ENCODE measurements at regions not wholly inside any gene's neighbourhood (a gene's known extent, or its start where the extent isn't known, plus 50 kb on each side); places are given as distances from the start of the nearest gene placed in this dataset.

DNA sequence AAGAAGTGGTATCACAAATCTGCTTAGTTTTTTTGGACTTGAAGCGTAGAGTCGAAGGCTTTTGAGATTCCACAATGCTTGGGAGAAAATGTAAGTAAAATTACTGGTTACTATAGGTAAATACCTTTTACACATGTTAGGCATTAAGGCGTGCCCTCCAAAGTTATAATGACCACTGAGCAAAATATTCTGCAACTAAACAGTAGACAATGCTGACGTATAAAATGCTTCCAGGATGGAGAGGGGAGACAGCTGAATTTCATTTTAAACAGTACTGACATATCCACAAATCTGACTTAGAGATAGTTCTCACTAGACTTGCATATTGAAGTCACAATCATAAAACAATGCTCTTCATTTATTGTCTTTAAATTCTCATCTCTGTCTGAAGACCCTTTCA lies 144.5 kb upstream of the DCN start:
- no peak for DNase-seq

DNA sequence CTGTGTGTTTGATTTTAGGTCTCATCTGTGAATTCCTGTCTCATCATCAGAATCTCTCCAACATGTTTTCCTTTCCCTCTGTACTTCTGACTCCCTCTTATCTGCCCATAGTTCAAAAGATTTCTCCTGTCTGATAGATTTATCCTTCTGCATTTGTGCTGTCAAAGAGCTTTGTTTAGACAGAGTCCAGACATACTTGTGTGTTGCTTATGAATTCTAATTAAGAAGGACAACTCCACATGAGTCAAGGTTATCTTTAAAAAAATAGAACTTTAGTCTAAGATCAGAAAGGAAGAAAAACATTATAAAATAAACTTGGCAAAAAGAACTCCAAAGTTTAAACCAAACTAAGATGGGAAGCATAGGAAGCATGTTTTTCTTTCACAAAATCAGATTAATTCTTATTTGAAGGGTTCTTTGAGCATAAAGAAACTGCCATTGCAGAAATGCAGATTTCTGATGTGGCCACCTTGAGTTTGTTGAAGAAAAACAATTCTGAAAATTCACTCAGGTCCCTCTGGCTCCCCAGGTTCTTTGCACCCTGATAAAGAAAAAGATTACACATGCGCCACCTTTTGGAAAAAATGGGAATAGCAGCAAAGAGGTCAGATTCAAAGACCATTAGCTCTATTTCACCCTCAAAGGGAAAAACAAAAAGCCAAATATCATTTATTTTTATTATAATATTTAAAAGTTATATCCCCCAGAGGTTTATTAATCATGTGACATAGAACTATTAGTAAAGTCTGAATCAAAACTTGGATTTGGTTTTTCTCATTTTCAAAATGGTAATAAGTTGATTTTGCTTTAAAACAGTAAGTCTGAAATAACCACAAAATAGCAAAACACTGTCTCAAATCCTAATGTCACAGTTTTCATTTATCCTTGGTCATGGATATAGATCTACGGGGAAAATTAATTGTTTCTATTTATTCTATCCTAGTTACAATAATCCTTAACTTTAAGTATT lies 143.7 kb upstream of the DCN start:
- peak; percentile 57 for DNase-seq

DNA sequence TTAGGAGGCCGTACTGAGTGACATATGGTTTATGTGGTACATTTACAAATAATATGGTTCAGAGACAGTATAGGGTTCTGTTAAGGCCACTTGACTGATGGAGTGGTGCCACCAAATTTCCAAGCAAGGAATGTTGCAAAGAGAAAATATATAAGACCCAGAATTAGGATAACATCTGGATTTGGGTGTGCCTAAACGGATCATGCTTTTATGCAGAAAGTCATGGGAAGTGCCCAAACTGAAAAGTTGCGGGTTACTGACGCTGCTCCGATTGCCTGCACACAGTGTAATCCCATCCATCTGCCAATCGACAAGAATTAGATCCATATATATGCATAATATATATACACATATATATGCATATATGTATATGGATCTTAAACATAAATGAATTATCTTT lies 138.4 kb upstream of the DCN start:
- no peak for DNase-seq

DNA sequence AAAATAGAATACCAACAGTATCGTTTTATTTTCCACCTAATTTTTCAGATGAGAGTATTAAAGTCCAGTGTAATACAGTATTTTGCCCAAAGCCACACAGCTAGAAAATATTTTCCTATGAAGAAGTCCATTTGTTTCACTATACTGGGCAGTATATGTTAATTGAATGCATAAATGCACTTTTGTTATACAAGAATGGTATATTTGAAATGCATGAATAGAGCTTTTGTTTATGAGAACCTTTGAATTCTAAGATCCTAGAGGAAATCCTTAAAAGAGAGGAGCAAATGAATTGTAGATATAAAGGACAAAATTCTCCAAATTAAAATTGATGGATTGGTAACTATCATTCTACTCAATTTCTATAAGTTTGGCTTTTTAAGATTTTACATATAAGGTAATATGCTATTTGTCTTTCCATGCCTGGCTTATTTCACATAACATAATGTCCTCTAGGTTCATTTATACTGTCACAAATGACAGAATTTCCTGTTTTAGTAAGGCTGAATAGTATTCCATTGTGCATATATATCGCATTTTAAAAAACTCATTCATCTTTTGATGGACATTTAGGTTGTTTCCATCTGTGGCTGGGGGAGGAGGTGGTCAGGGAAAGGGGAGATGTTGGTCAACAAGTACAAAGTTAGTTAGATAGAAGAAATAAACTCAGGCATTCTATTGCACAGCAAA lies 136.6 kb upstream of the DCN start:
- DNase-seq: no peak

DNA sequence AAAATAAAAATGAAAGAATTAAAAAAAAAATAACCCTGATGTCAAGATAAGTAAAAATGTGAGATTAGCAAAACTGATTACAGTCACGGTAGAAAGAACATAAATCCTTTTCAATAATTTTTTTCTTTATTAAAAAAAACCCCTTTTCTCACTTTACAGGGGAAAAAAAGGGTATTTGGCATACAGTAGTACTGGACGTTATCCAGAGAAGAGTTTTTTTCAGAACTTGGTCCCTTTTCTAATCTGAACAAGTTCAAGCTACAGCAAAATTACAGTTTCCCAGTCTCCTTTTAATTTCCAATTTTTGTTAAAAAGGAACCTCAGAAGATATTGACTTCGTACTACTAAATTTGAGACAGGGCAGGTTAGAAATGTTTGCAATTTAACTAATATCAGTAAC lies 134.7 kb upstream of the DCN start:
- no peak for DNase-seq

DNA sequence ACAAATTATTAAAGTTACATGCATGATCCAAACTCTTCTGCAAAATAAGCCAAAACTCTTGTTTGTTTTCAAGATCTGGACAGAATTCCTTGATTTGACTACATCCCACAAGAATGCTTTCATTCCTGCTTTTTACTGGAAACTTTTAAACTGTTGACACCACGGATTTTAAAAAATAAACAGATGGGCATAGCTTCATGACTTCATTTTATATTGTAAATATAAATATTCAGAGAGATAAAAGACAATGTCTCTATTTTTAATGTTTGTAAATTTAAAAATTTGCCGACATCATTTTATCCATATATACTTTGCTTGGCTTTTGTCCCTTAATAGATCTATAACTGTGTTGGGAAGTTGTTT lies 134.3 kb upstream of the DCN start:
- DNase-seq: no peak

DNA sequence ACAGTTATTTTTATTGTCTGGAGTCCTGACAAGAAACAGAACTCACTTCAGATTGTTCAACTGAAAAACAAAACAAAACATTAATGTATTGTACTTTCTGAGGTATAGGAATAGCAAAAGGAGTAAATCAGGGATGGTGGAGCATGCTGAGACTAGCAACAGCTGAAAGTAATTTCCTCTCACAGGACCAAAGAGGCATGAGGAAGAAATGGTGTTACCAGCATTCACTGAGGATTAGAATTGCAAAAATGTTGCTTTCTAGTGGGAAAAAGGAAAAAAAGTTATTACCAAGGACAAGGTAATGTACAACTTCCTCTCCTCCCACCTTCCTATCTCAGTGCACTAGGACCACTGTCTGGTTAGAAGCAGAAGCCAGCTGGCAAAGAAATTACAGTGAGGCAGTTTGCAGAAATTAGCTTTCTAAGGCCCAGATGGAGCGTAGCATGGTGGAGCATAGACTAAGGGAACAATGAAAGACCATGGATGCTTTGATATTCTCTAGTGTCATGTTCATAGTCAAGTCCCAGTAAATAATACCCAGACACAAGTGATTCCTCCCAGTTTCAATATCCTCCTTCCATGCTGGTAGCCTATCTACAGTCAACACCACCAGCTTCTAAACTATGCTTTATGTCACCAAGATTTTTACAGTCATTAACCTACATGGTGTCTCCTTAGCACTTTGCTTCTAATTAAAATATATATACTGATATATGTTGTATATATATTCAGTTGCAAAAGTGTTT lies 133.7 kb upstream of the DCN start:
- no peak for DNase-seq

DNA sequence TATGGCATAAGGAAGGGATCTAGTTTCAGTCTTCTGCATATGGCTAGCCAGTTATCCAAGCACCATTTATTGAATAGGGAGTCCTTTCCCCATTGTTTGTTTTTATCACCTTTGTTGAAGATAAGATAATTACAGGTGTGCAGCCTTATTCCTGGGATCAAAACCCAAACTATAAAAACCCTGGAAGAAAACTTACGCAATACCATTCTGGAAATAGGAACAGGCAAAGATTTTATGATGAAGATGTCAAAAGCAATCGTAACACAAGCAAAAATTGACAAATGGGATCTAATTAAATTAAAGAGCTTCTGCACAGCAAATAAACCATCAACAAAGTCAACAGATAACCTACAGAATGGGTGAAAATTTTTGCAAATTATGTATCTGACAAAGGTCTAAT lies 128.5 kb upstream of the DCN start:
- no peak for DNase-seq

DNA sequence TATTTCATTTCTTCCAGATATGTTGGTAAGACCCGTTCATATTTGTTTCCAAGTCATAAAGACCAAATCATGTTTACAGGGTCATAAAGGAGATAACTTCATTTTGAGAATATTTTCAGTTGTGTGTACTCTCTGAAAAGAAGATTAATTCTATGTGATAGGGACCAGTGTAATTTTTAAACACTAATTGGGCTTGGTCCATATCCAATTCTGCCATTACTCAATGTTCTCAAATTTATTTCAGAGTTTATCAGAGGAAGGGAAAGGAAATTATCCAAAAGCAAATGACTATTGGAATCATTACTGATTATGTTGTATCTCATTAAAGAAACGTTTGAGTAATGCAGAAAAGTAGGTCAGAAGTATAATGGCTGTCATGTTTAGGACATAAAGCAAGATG lies 126.8 kb upstream of the DCN start:
- no peak for DNase-seq

DNA sequence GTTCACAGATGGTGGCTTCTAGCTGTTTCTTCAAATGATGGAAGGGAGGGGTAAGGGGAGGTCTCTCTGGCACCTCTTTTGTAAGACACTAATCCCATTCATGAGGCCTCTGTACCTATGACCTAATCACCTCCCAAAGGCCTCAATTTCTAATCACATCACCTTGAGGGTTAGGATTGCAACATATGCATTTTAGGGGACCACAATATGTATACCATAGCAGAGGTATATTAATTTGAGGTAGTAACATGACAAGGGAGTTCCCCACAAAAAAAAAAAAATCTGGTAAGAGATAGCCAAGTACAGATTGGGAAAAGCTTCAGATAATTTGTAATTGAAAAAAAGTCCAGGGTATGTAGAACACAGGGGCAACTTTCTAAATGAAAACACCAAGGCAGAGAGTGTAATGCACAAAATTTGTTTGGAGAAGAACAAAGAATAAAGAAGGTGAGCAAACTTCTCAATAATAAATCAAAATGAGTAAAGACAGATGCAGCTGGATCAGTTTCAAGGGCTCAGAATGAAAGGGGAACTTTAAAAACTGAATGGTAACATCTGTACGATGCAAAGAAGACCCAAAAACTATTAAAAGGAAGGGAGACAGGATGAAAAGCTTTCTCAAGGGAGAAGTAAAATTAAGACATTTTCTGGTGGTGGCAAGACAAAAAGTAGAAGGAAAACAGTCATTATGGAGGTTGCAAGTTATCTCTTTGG lies 125.5 kb upstream of the DCN start:
- no peak for DNase-seq

DNA sequence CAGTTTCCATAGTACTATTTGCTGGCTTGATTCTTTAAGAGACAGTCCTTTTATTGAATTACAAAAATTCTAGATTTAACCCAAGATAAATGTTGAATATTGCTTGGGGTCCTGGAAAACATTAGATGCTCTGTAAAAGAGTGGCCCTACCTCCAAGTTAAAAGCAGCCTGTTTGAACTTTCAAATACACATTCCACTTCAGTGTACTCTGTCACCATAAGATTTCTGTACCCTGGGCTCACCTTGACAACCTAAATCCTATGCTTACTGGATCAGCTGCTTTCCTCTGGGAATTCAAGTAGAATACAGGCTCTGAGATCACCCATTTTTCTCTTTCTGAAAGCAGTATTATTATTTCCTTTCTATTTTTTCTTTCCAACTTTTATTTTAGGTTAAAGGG lies 107.7 kb upstream of the DCN start:
- DNase-seq: no peak

DNA sequence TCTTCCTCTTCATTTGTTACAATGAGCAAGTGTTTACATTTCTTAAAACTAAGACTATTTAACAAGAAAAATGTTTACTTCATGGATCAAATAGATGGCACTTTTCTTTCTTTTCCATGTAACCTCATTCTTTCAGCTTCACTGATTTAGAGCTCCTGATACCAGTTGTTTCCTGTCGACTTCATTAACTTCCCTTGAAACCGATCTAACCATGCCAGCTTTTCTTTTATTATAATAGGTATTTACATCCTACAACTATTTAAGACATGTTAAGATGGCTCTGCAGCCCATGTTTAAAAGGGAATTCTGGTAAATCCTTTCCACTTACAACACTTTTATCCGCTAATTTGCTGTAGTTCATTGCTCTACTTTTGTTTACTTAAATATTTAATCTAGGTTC lies 107.3 kb upstream of the DCN start:
- no peak for DNase-seq

DNA sequence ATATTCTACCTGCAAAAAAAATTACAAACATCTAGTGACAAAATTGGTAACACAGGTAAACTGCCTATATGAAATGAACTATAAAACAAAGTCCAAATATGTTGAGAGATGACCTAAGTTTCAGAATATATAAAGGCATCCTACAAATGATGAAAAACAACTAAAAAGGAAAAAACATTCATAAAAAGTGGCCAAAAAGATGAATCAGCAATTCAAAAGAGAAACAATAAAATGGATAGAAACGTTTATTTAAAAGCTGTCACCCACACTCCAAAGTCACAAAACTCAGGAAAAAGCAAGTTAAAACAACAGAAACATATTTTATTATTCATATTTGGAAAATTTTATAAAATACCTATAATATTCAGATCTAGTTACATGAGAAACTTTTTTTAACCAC lies 106.5 kb upstream of the DCN start:
- DNase-seq: no peak

DNA sequence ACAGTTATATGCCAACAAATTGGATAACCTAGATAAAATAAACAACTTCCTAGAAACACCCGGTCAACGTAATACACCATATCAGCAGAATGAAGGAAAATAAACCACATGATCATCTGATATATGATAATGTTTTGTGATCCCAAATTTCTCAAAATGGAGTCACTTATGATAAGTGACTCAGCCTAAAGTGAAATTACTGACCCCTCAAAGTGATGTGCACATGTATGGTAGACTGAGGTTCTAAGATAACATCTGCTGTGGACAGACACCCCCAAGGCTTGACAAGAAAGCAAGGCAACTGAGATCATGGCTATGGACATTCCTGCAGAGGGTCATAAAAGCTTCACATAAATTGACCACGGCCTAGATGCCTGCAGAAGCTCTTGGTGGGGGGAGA lies 105.1 kb upstream of the DCN start:
- DNase-seq: no peak

DNA sequence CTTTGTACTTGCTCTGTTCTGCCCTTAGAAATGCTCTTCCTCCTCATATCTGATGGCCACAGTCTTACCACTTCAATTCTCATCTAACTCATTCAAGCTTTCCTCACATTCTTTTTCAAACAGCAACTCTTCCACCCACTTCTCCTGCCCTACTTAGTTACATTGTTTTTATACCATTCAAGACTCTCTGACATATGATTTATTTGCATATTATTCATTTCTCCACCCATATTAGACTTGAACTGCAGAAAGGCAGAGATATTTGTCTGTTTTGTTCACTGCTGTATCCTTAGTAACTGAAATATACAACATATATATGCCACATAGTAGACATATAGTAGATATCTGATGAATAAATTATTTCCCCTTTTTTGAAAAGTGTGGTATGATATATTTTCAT lies 95.5 kb upstream of the DCN start:
- DNase-seq: no peak

DNA sequence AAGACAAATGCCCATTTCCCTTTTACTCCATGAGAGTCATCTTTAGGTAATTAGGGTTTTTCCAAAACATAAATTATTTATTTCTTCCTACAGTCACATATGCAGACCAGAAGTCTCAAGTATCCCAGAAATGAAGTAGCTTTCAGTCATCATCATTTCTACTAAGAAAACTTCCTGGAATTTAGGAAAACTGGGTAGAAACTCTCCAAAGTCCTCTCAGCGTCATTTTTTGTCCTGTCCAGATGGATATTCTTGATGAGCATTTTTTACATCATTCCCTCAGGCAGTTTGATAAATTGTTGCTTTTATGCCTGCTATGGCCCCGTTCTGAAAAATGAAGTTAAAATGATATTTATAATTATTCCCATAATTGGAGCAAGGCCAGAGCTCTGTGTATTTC lies 93.9 kb upstream of the DCN start:
- DNase-seq: no peak

DNA sequence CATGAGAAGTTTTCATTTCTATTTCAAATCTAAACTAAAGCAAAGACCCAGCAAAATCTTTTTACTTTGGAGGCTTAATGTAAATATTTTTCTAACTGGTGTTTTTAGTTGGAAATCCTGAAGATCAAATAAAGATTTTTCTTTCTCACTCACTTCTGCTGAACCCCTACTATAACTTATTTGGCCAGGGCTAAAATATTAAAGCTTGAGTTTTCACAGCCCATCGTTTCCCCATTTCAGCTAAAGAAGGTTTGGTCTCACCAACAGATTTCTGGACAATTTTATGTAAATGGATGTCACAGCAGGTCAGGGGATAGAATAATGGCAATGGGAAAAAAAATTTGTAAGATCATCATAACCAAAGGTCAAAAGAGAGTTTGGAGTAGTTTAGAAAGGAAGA lies 92.7 kb upstream of the DCN start:
- DNase-seq: no peak

DNA sequence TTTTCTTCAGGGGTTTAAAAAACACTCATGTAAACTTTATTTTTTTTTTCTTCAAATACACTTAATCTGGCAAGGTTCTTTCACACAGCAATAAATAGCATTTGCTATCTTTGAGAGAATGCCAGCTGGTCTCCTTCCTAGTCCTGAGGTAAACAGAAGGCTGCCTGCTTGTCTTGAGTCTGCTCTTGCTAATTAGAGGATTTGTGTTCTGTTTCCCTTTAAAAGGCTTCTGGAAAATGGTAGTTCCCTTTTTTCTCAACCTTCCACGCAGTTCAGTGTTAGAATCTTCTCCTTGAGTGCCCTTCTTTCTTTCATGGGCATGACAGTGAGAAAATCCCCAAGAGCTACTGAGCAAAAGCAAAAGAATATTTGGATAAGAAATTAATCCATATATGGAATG lies 92.3 kb upstream of the DCN start:
- no peak for DNase-seq

DNA sequence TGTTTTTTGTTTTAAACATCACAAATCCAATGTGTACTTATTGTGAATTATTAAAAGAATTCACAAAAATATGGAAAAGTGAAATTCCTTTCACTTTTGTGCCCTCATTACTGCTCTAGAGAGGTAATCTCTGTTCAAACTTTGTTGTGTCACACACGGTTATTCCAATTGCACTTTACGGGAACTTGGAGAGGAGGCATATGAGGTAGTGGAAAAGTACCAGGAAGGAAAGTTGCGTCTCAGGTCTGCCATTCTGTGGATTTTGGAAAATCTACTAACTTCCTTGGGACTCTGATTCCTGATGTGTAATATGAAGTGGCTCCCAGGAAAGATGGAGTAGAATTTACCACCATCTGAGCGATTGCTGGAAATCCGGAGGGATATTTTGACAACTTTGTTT lies 90.9 kb upstream of the DCN start:
- no peak for DNase-seq

DNA sequence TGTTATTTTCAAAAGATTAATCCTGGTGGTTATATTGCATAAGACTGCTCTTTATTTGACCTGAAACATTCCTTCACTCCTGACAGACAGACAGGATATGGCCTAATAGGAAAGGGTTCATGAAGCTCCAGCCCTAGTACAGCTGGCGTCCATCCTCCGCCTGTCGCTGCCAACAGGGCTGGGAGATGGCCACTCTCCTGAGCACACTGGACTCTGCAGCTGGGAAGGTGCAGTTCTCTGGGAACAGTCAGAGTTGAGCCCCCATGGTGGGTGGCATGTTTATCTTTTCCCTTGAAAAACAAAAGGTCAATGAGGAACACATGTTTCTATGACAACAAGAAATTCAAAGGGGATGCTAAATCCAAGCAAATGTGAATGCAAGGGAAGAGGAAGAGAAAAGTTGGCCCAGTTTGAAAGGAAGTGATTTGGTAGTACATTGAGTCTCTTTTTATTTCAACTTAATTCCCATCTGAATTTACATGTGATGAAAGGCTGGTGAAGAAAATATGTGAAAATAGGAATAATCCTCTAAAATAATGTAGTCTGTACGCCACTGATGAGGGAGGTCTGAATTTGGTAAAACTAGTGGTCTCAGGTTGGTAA lies 89.9 kb upstream of the DCN start:
- no peak for DNase-seq

DNA sequence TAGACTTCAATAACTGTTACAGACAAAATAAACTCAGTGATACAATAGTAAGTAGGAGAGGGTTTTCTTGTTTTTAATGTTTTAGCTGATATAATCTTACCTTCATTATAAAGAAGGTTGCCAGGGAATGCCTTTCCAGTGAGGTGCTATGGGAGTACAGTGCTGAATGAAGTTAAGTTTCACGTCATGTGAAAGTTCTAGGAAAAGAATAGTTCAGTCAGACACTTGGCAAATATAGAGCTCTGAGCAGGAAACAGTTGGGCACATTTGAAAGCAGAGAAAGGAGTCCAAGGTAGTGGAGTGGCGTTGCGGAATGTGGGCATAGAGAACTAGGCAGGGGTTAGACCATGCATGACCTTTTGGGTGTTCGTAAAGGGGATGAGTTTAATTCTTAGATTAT lies 88.6 kb upstream of the DCN start:
- no peak for DNase-seq

DNA sequence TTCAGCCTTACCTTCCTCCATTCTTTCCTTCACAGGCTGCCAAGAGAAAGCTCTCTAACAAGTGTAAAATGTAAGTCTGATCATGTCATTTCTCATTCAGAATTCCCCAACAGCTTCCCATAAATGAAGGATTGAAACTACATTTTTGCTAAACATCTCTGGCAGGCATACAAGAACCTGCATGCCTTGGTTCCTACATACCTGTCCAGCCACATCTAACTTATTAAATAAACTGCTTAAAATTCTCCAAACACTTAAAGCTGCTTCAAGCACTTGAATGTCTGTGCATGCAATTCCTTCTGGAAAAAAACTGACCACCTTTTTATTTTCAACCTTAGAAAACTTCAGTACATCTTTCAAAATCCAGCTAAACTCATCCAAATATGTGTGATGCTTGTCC lies 84.4 kb upstream of the DCN start:
- DNase-seq: no peak

DNA sequence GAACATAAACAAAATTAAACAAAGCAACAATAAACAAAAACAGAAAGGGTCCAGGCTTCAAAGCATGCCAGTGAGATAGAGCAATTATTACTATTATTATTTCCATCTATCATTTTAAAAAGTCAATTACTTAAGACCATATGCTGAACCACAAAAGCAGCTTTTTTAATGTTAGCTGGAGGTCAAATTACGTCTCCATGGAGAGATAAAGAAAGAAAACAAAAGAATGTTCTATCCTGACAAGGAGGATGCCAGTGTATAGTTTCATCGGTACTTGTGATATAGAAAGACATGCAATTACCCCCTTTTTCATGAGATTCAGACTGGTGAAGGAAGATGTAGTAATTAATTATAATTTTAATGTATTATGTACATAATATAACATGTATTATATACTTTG lies 81.6 kb upstream of the DCN start:
- DNase-seq: no peak
